HepG2 (cell line): ENCODE measurements at regions not wholly inside any gene's neighbourhood (a gene's known extent, or its start where the extent isn't known, plus 50 kb on each side); places are given as distances from the start of the nearest gene placed in this dataset.

Experiments used
- ATAC-seq: fragments of 200-7000 bp; cut with Tn5 transposase; 3 replicates; pipeline ENCODE4 v1.9.1; 2020; ENCODE audit warnings: mild to moderate bottlenecking, moderate library complexity
- BruUV-seq: library from RNA; stranded (reverse); fragments of 400-500 nt; replicated peaks from 2 replicates; lab custom pipeline; 2021; lab: Mats Ljungman, UMichigan
- CTCF ChIA-PET: fragments of 300-600 bp; formaldehyde crosslinking; extraction: SDS; loops from one replicate; lab custom pipeline; 2021; ENCODE audit warnings: low total read pairs, inconsistent platforms, low intra/inter-chr PET ratio; lab: Yijun Ruan, JAX
- POLR2A ChIA-PET: fragments of 350-600 bp; sonication (Branson Sonifier 250); formaldehyde crosslinking; loops from one replicate; lab custom pipeline; 2020; ENCODE audit warnings: antibody characterized with exemption, inconsistent platforms; lab: Yijun Ruan, JAX
- DNase-seq: peaks from one replicate; pipeline ENCODE4 v3.0.0-alpha.2; 2015; ENCODE audit warnings: low spot score
- FAIRE-seq: peaks from 3 replicates; lab custom pipeline; 2011; peaks lifted over from hg19 to GRCh38; lab: Jason Lieb, UNC
- H2AFZ ChIP-seq: one replicate; pipeline ENCODE4 v1.6.1; 2011; ENCODE audit warnings: low read length, inconsistent platforms
- H3K27ac ChIP-seq: fragments of 300-600 bp; 3 replicates; pipeline ENCODE4 v1.8.0; 2011; ENCODE audit warnings: mixed run types, mild to moderate bottlenecking, mixed read lengths, low read length, inconsistent platforms; ENCODE audit not compliant: insufficient read depth; ENCODE audit errors: extremely low read length
- H3K27me3 ChIP-seq, 2 experiments: fragments of 200-600 bp in 1 of 2; 2 replicates in 1 of 2; 3 replicates in 1 of 2; pipeline versions ENCODE4 v1.6.0 to v1.8.0; 2011; ENCODE audit warnings: low read length in 2 of 2, mild to moderate bottlenecking in 2 of 2, moderate library complexity in 2 of 2, inconsistent platforms in 1 of 2; ENCODE audit not compliant: insufficient read depth in 2 of 2, control insufficient read depth in 1 of 2
- H3K36me3 ChIP-seq, 2 experiments: fragments of 200-600 bp in 1 of 2; replicated peaks in 1 of 2; 2 replicates in 1 of 2; 3 replicates in 1 of 2; pipeline versions ENCODE4 v1.5.1 to v1.8.0; 2011; ENCODE audit warnings: low read length in 2 of 2, inconsistent platforms in 1 of 2; ENCODE audit not compliant: insufficient read depth in 2 of 2, control insufficient read depth in 1 of 2
- H3K4me1 ChIP-seq: 2 replicates; pipeline ENCODE4 v1.5.1; 2012; ENCODE audit warnings: low read length, inconsistent platforms; ENCODE audit not compliant: insufficient read depth
- H3K4me2 ChIP-seq: 2 replicates; pipeline ENCODE4 v1.6.0; 2011; ENCODE audit warnings: low read depth, low read length, inconsistent platforms
- H3K4me3 ChIP-seq, 3 experiments: fragments of 200-600 bp in 1 of 3; sonication (generic), shearing (Covaris generic) in 1 of 3; replicated peaks in 1 of 3; 2 replicates each; pipeline ENCODE4 v1.5.1; 2011 to 2016; ENCODE audit warnings: low read length in 3 of 3, inconsistent platforms in 2 of 3, low read depth in 2 of 3, mild to moderate bottlenecking in 2 of 3, control low read depth in 1 of 3, mixed read lengths in 1 of 3; ENCODE audit not compliant: insufficient read depth in 1 of 3
- H3K79me2 ChIP-seq: one replicate; pipeline ENCODE4 v1.6.1; 2011; ENCODE audit warnings: low read length, inconsistent platforms; ENCODE audit not compliant: insufficient read depth
- H3K9ac ChIP-seq: 2 replicates; pipeline ENCODE4 v1.6.0; 2011; ENCODE audit warnings: mild to moderate bottlenecking, low read depth, low read length, inconsistent platforms; ENCODE audit not compliant: insufficient read depth
- H3K9me3 ChIP-seq: 2 replicates; pipeline ENCODE4 v1.5.1; 2012; ENCODE audit warnings: mild to moderate bottlenecking, low read length
- H4K20me1 ChIP-seq: 2 replicates; pipeline ENCODE4 v1.6.0; 2011; ENCODE audit warnings: inconsistent platforms, mild to moderate bottlenecking, low read length, moderate library complexity; ENCODE audit not compliant: insufficient read depth
- KDM5A ChIP-seq: fragments of 200-600 bp; sonication (generic); IDR thresholded peaks from 2 replicates; pipeline ENCODE4 v1.7.0; 2018; ENCODE audit warnings: antibody characterized with exemption, mild to moderate bottlenecking, low read length, borderline replicate concordance
- MEIS1 ChIP-seq: sonication (generic); formaldehyde crosslinking; IDR thresholded peaks from 2 replicates; pipeline ENCODE4 v1.9.0; 2021; ENCODE audit warnings: mild to moderate bottlenecking, missing genetic modification reagents, moderate library complexity, borderline replicate concordance
- MYC ChIP-seq: sonication (generic); formaldehyde crosslinking; IDR thresholded peaks from 2 replicates; pipeline ENCODE4 v1.9.0; 2021; ENCODE audit warnings: missing genetic modification reagents, borderline replicate concordance
- POLR2G ChIP-seq: fragments of 200-400 bp; formaldehyde crosslinking; IDR thresholded peaks from 2 replicates; pipeline ENCODE4 v1.6.1; 2018; ENCODE audit warnings: mild to moderate bottlenecking, low read depth, low read length, moderate library complexity
- ZFP36L2 ChIP-seq: sonication (generic); formaldehyde crosslinking; IDR thresholded peaks from 2 replicates; pipeline ENCODE4 v1.4.0; 2020; ENCODE audit warnings: missing genetic modification reagents
- ZNF10 ChIP-seq: sonication (generic); formaldehyde crosslinking; IDR thresholded peaks from 2 replicates; pipeline ENCODE4 v1.4.0; 2020; ENCODE audit warnings: mild to moderate bottlenecking, low read depth, missing genetic modification reagents, borderline replicate concordance
- ZNF12 ChIP-seq: sonication (generic); formaldehyde crosslinking; IDR thresholded peaks from 2 replicates; pipeline ENCODE4 v1.5.0; 2020; ENCODE audit warnings: missing genetic modification reagents
- ZNF207 ChIP-seq: fragments of 450-650 bp; IDR thresholded peaks from 2 replicates; pipeline ENCODE4 v1.6.1; 2016; ENCODE audit warnings: antibody characterized with exemption, borderline replicate concordance
- ZNF382 ChIP-seq: sonication (generic); formaldehyde crosslinking; IDR thresholded peaks from 2 replicates; pipeline ENCODE4 v1.5.0; 2020; ENCODE audit warnings: missing genetic modification reagents, mild to moderate bottlenecking, borderline replicate concordance
- ZNF383 ChIP-seq: sonication (generic); formaldehyde crosslinking; IDR thresholded peaks from 2 replicates; pipeline ENCODE4 v1.4.0; 2020; ENCODE audit warnings: missing genetic modification reagents, mild to moderate bottlenecking, borderline replicate concordance
- ZNF615 ChIP-seq: sonication (generic); formaldehyde crosslinking; IDR thresholded peaks from 2 replicates; pipeline ENCODE4 v1.5.0; 2020; ENCODE audit warnings: mild to moderate bottlenecking, missing genetic modification reagents, borderline replicate concordance
- ZNF629 ChIP-seq: sonication (generic); formaldehyde crosslinking; conservative IDR thresholded peaks from 2 replicates; pipeline ENCODE4 v1.5.0; 2020; ENCODE audit warnings: missing genetic modification reagents
- ZNF788 ChIP-seq: sonication (generic); formaldehyde crosslinking; IDR thresholded peaks from 2 replicates; pipeline ENCODE4 v1.5.0; 2020; ENCODE audit warnings: mild to moderate bottlenecking, missing genetic modification reagents, borderline replicate concordance
- WGBS: methylation state at CpG from one replicate; pipeline ENCODE4 v1.1.6; 2017; ENCODE audit warnings: low lambda C conversion rate; 5-methylcytosine and 5-hydroxymethylcytosine counted together
- in situ Hi-C: cut with HindIII; loops from 2 replicates; pipeline ENCODE4 v1.10.0; 2017; ENCODE audit warnings: low pct_unique_long_range_greater_than_20kb; ENCODE audit not compliant: extremely low pct_ligation_motif_present
- intact Hi-C: fragments of 100-400 bp; cut with micrococcal nuclease; formaldehyde crosslinking; loops from one replicate; pipeline ENCODE4 v1.10.0; 2022; ENCODE audit not compliant: unreplicated experiment
- TF ChIP-seq, protein P1 (sequence below): sonication (generic); formaldehyde crosslinking; IDR thresholded peaks from 2 replicates; pipeline ENCODE4 v1.4.0; 2020; ENCODE audit warnings: mild to moderate bottlenecking, missing genetic modification reagents
- TF ChIP-seq, protein P2 (sequence below): IDR thresholded peaks from 2 replicates; pipeline ENCODE4 v1.6.1; 2012; ENCODE audit warnings: low read depth, low read length, improper control_type of control experiment
- TF ChIP-seq, protein P3 (sequence below): sonication (generic); formaldehyde crosslinking; IDR thresholded peaks from 2 replicates; pipeline ENCODE4 v1.4.0; 2020; ENCODE audit warnings: missing genetic modification reagents

DNA sequence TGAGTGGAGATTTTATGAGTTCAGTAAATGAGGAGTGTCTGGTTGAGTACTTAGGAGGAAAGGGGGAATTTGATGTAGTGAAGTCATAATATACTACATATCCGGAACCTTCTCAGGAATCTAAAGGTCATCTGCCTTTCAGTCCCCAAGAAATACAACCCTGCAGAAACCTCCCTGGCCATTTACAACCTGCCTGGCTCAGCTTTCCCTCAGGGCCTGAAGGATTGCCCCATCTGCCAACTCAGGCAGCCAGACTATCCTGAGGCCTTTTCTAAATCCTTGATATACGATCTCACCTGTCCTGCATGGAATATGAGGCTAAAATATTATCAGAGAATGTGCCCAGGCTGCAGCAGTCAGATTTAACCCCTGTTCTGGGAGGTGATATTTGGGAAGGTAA lies 165.4 kb upstream of the SPOPL start:
- BruUV-seq: no TSS peak
- Histone ChIP-seq H3K4me3 (no peak overlapping the region), H4K20me1 (no peaks in the 10 kb centered on the region), H3K9me3 (no peaks in the 10 kb centered on the region), H3K27me3 (no peaks in the 10 kb centered on the region), H2AFZ (no peak overlapping the region)
- TF ChIP-seq ZNF615 (CRISPR knock-in tag) (no peak), KDM5A (no peak), ZNF12 (CRISPR knock-in tag) (no peak), ZNF788 (CRISPR knock-in tag) (no peak), ZNF383 (CRISPR knock-in tag) (no peak), ZNF10 (CRISPR knock-in tag) (no peak), ZNF207 (no peak), ZNF382 (CRISPR knock-in tag) (no peak), ZFP36L2 (no peak), ZNF629 (CRISPR knock-in tag) (no peak), MEIS1 (CRISPR knock-in tag) (no peak), MYC (CRISPR knock-in tag) (no peak), POLR2G (no peak)
- TF ChIP-seq, protein P1, sequence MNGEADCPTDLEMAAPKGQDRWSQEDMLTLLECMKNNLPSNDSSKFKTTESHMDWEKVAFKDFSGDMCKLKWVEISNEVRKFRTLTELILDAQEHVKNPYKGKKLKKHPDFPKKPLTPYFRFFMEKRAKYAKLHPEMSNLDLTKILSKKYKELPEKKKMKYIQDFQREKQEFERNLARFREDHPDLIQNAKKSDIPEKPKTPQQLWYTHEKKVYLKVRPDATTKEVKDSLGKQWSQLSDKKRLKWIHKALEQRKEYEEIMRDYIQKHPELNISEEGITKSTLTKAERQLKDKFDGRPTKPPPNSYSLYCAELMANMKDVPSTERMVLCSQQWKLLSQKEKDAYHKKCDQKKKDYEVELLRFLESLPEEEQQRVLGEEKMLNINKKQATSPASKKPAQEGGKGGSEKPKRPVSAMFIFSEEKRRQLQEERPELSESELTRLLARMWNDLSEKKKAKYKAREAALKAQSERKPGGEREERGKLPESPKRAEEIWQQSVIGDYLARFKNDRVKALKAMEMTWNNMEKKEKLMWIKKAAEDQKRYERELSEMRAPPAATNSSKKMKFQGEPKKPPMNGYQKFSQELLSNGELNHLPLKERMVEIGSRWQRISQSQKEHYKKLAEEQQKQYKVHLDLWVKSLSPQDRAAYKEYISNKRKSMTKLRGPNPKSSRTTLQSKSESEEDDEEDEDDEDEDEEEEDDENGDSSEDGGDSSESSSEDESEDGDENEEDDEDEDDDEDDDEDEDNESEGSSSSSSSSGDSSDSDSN (CRISPR knock-in tag): no peak
- TF ChIP-seq, protein P2, sequence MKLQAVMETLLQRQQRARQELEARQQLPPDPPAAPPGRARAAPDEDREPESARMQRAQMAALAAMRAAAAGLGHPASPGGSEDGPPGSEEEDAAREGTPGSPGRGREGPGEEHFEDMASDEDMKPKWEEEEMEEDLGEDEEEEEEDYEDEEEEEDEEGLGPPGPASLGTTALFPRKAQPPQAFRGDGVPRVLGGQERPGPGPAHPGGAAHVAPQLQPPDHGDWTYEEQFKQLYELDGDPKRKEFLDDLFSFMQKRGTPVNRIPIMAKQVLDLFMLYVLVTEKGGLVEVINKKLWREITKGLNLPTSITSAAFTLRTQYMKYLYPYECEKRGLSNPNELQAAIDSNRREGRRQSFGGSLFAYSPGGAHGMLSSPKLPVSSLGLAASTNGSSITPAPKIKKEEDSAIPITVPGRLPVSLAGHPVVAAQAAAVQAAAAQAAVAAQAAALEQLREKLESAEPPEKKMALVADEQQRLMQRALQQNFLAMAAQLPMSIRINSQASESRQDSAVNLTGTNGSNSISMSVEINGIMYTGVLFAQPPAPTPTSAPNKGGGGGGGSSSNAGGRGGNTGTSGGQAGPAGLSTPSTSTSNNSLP: no peak
- TF ChIP-seq, protein P3, sequence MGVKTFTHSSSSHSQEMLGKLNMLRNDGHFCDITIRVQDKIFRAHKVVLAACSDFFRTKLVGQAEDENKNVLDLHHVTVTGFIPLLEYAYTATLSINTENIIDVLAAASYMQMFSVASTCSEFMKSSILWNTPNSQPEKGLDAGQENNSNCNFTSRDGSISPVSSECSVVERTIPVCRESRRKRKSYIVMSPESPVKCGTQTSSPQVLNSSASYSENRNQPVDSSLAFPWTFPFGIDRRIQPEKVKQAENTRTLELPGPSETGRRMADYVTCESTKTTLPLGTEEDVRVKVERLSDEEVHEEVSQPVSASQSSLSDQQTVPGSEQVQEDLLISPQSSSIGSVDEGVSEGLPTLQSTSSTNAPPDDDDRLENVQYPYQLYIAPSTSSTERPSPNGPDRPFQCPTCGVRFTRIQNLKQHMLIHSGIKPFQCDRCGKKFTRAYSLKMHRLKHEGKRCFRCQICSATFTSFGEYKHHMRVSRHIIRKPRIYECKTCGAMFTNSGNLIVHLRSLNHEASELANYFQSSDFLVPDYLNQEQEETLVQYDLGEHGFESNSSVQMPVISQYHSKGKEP: no peak
- TF ChIP-seq, all 625 proteins: peak for 0
- DNase-seq (no peak), ATAC-seq (no peak), FAIRE-seq (no peak)
- in situ Hi-C loops: no loop called here
- ChIA-PET CTCF (no interaction called here), POLR2A (no interaction called here)
- 95% methylated on average over 2 of the region's 2 CpGs for WGBS
- Histone ChIP-seq H3K79me2 (no peaks in the 10 kb centered on the region), H3K9ac (no peak overlapping the region), H3K4me1 (peaks cover under 1% of the 10 kb centered on the region; the same call in 1 of the 2 replicates), H3K27ac (no peak overlapping the region), H3K4me2 (no peak overlapping the region), H3K36me3 (no peaks in the 10 kb centered on the region)
- intact Hi-C loops: no loop called here
